A673 (cell line): ENCODE measurements at regions not wholly inside any gene's neighbourhood (a gene's known extent, or its start where the extent isn't known, plus 50 kb on each side); places are given as distances from the start of the nearest gene placed in this dataset.

Source experiments
- CTCF ChIP-seq: fragments of 300-800, 200-600 bp; sonication (generic); conservative IDR thresholded peaks from 2 replicates; pipeline ENCODE4 v1.5.1; 2017; ENCODE audit warnings: low read depth, mild to moderate bottlenecking, antibody characterized with exemption, low read length, moderate library complexity, mixed read lengths
- EZH2 ChIP-seq: fragments of 200-600 bp; sonication (generic); IDR thresholded peaks from 2 replicates; pipeline ENCODE4 v1.6.1; 2017; ENCODE audit warnings: borderline replicate concordance, low read depth, mild to moderate bottlenecking, mixed read lengths, antibody characterized with exemption, low read length; ENCODE audit not compliant: poor library complexity, severe bottlenecking

- TF ChIP-seq EZH2 = no peak
- no peak for TF ChIP-seq CTCF
Measured at GRCh38 chr6:44036699-44037101, 90.6 kb downstream of the MRPL14 start.
